Medulla oblongata (tissue), 1 donor: ENCODE measurements at regions not wholly inside any gene's neighbourhood (a gene's known extent, or its start where the extent isn't known, plus 50 kb on each side); places are given as distances from the start of the nearest gene placed in this dataset.
"Not testable (repeated sequence)": the region's sequence is repeated elsewhere in the genome, so short reads cannot be mapped to it uniquely, and the experiment has no call there.

Source experiments
- DNase-seq: peaks from one replicate; pipeline ENCODE4 v3.0.0-alpha.2; 2015; ENCODE audit errors: extremely low spot score

- no peak for DNase-seq
Observed at GRCh38 chr6:101113468-101114260, 232.5 kb upstream of the ASCC3 start.

- DNase-seq = peak; percentile 68
Observed at GRCh38 chr6:101114703-101115102, 233.6 kb upstream of the ASCC3 start.

- no peak for DNase-seq
Observed at GRCh38 chr6:101116337-101116736, 235.2 kb upstream of the ASCC3 start.

- no peak for DNase-seq
Observed at GRCh38 chr6:101117393-101118135, 236.4 kb upstream of the ASCC3 start.

- DNase-seq = no peak
Observed at GRCh38 chr6:101118136-101118396, 236.9 kb upstream of the ASCC3 start.

GRCh38 chr6:101120747-101121146, 239.6 kb upstream of the ASCC3 start:
- no peak for DNase-seq

- no peak for DNase-seq
Observed at GRCh38 chr6:101125380-101125971, 244.3 kb upstream of the ASCC3 start.

GRCh38 chr6:101126501-101126900, 245.4 kb upstream of the ASCC3 start:
- no peak for DNase-seq

- no peak for DNase-seq
Observed at GRCh38 chr6:101129851-101130250, 248.7 kb upstream of the ASCC3 start.

GRCh38 chr6:101146389-101146788, 247.1 kb upstream of the GRIK2 start:
- no peak for DNase-seq

- DNase-seq = no peak
Observed at GRCh38 chr6:101150226-101150625, 243.3 kb upstream of the GRIK2 start.

- DNase-seq = not testable (repeated sequence)
Observed at GRCh38 chr6:101157638-101158037, 235.9 kb upstream of the GRIK2 start.

- no peak for DNase-seq
Observed at GRCh38 chr6:101163611-101164010, 229.9 kb upstream of the GRIK2 start.

GRCh38 chr6:101167638-101168037, 225.9 kb upstream of the GRIK2 start:
- no peak for DNase-seq

GRCh38 chr6:101171049-101171448, 222.5 kb upstream of the GRIK2 start:
- not testable (repeated sequence) for DNase-seq

GRCh38 chr6:101178748-101179147, 214.8 kb upstream of the GRIK2 start:
- no peak for DNase-seq

- no peak for DNase-seq
Observed at GRCh38 chr6:101181006-101181405, 212.5 kb upstream of the GRIK2 start.

GRCh38 chr6:101188285-101188798, 205.2 kb upstream of the GRIK2 start:
- not testable (repeated sequence) for DNase-seq

- DNase-seq = no peak
Observed at GRCh38 chr6:101195588-101195987, 197.9 kb upstream of the GRIK2 start.

- no peak for DNase-seq
Observed at GRCh38 chr6:101199441-101199840, 194.1 kb upstream of the GRIK2 start.

- no peak for DNase-seq
Observed at GRCh38 chr6:101202867-101203374, 190.6 kb upstream of the GRIK2 start.

GRCh38 chr6:101203664-101204063, 189.8 kb upstream of the GRIK2 start:
- DNase-seq = no peak

GRCh38 chr6:101208152-101208551, 185.4 kb upstream of the GRIK2 start:
- no peak for DNase-seq
